Cardiac fibroblast (primary cell): ENCODE measurements at regions not wholly inside any gene's neighbourhood (a gene's known extent, or its start where the extent isn't known, plus 50 kb on each side); places are given as distances from the start of the nearest gene placed in this dataset.

Experiments used
- DNase-seq, 2 donors: peaks; one replicate each; pipeline versions ENCODE4 v3.0.0 to v3.0.0-alpha.2; 2010; ENCODE audit warnings: low read depth in 2 of 2
- H3K4me3 ChIP-seq, 2 donors: replicated peaks in 1 of 2; 1 replicate in 1 of 2; 2 replicates in 1 of 2; pipeline ENCODE4 v1.5.1; 2011; ENCODE audit warnings: low read depth in 2 of 2, low read length in 2 of 2, mild to moderate bottlenecking in 2 of 2, moderate library complexity in 1 of 2
- CTCF ChIP-seq: IDR thresholded peaks from one replicate; pipeline ENCODE4 v1.5.1; 2011; ENCODE audit warnings: low read depth, mild to moderate bottlenecking, low read length, inconsistent platforms

DNA sequence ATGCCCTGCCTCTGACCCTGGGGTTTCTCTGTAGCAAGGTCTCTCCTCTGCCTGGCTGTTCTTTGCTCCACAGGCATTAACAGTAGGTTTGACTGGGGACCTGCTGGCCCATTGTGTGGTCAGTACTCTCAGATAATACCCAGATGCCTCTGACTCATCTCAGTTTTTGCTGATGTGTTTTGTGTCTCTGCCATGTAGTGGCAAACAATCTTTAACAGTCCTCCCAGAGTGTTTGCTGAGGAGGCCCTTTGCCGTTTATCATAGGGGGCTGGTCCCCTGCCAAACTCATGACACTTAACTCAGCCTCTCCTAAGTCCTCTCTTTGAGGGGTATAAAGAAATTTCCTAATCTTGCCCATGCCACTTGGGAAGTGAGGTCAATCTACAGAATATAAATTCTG, 793.7 kb upstream of the FANCL start:
- H3K4me3 ChIP-seq, result no peak overlapping the region
- DNase-seq, result no peak
- TF ChIP-seq CTCF, result no peak

DNA sequence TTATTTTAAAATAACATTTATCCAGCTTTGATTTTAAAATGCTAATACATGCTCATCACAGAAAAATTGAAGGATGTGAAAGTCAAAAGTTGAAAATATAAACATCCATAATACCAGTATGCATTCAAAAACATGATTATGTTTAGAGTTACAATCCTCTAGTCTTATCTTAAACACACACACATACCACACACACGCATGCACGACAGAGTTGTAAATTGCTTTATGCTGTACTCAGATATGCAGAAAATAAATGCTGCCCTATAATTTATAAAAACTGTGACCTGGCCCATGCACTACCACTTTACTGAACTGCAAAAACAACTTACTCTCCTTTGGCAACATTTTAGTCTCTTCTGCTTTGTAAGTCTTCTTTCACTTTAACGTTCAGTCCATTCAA, 793.0 kb upstream of the FANCL start:
- DNase-seq, result no peak
- no peak overlapping the region for H3K4me3 ChIP-seq
- no peak for TF ChIP-seq CTCF

DNA sequence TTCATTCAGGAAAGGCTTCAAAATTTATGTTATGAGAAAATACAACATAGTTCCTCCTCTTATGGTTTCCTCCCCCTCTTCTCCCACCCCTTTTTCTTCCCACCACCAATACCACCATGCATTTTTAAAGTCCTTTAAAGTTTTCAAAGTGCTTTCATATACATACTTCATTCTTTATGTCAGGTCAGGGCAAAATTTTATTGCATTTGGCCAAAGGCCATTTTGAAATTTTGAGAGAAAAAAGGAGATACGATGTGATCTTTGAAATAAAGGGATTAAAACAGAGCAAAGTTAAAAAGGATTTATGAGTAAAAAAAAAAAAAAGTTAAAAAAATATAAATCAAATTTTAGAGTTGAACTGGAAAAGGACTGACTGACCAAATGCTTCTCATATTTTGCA, 792.5 kb upstream of the FANCL start:
- TF ChIP-seq CTCF, result no peak
- no peak for DNase-seq
- H3K4me3 ChIP-seq, result no peak overlapping the region

GRCh38 chr2:59032499-59032898, 791.4 kb upstream of the FANCL start:
- TF ChIP-seq CTCF, result no peak
- DNase-seq, result no peak

GRCh38 chr2:59029058-59029457, 787.9 kb upstream of the FANCL start:
- H3K4me3 ChIP-seq, result no peak overlapping the region
- no peak for DNase-seq
- no peak for TF ChIP-seq CTCF

More at GRCh38 chr2:59032499-59032898, 791.4 kb upstream of the FANCL start:
- no peak overlapping the region for H3K4me3 ChIP-seq

DNA sequence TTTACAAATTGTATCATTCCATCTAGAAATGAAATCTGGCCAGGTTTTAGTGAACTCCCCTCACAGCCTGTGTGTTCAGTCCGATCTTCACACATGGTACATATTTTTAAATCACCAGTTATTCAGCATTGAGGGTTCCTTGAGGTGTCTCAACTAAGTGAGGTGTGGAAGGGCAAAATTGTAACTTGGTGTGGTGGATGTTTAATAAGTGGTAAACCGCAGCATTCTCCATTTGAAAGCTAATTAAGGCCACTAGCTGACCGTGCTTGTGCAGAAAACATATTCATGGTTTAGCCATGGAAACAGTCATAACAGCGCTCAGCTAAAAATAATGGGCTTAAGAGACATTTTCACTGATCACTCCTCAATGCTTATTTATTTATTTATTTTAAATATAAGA, 786.2 kb upstream of the FANCL start:
- no peak for DNase-seq
- H3K4me3 ChIP-seq, result no peak overlapping the region
- TF ChIP-seq CTCF, result no peak

GRCh38 chr2:59025157-59025757, 784.1 kb upstream of the FANCL start:
- peak; percentile 44 for TF ChIP-seq CTCF
- peak; percentile 6 to 44 for DNase-seq

More at GRCh38 chr2:59025157-59025757, 784.1 kb upstream of the FANCL start:
- no peak overlapping the region for H3K4me3 ChIP-seq
